ENCODE measurements at regions not wholly inside any gene's neighbourhood (a gene's known extent, or its start where the extent isn't known, plus 50 kb on each side); places are given as distances from the start of the nearest gene placed in this dataset.

DNA sequence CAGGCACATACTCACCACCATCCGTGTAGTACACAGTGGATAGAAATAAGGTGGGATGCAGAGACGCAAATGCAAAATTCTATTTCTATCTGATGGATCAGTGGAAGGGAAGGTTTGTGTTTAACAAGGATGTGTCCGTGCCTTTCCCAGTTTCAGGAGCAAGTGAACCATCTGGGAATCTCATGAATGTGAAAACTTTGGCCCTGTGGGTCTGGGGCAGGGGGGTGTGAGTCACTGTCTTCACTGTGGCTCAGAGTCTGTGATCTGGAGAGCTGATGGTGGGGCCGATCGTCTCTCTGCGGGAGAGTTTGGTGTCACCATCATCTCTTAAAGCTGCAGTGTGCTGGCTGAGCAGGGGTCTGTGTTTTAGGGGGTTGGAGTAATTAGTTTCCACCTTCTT lies 179.3 kb upstream of the STS start:
- TF ChIP-seq CTCF (IDR thresholded peaks at IDR 0.05; ENCODE audit: low read depth, low read length, poor library complexity, severe bottlenecking) (no peak), EZH2phosphoT487 (IDR thresholded peaks at IDR 0.05; ENCODE audit: borderline replicate concordance, low read length) (no peak)
